ENCODE measurements at regions not wholly inside any gene's neighbourhood (a gene's known extent, or its start where the extent isn't known, plus 50 kb on each side); places are given as distances from the start of the nearest gene placed in this dataset.

DNA sequence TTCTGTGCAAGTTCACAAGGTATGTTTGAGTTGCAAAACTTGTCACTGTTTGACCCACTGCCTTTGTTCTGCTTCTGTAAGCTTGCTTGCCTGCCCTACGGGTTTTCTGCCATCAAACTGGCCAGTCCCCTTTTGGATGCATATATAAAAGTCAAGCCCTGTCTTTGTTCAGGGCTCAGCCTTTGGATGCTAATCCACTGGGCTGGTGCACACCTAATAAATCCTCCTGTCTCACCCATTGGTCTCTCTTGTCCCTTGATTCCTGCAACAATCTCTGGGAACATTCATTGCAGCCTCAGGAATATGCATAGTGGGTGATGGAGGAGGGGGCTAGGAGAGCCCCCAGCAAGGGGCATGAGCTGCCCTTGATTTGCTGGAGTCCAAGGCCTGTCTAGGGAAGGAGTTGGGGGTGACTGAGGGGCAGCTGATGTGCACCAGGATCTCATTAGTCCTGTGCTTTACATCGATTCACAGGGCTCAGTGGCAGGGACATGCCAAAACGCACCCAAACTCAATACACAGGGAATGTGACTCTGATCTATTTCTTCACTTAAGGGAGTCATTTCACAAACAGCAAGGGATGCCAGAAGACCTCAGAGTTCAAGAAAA lies 225.4 kb upstream of the NLRP1 start:
- TF ChIP-seq, protein P1, sequence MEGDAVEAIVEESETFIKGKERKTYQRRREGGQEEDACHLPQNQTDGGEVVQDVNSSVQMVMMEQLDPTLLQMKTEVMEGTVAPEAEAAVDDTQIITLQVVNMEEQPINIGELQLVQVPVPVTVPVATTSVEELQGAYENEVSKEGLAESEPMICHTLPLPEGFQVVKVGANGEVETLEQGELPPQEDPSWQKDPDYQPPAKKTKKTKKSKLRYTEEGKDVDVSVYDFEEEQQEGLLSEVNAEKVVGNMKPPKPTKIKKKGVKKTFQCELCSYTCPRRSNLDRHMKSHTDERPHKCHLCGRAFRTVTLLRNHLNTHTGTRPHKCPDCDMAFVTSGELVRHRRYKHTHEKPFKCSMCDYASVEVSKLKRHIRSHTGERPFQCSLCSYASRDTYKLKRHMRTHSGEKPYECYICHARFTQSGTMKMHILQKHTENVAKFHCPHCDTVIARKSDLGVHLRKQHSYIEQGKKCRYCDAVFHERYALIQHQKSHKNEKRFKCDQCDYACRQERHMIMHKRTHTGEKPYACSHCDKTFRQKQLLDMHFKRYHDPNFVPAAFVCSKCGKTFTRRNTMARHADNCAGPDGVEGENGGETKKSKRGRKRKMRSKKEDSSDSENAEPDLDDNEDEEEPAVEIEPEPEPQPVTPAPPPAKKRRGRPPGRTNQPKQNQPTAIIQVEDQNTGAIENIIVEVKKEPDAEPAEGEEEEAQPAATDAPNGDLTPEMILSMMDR (conservative IDR thresholded peaks at IDR 0.05), result no peak
- no peak overlapping the region for H3K27ac ChIP-seq

DNA sequence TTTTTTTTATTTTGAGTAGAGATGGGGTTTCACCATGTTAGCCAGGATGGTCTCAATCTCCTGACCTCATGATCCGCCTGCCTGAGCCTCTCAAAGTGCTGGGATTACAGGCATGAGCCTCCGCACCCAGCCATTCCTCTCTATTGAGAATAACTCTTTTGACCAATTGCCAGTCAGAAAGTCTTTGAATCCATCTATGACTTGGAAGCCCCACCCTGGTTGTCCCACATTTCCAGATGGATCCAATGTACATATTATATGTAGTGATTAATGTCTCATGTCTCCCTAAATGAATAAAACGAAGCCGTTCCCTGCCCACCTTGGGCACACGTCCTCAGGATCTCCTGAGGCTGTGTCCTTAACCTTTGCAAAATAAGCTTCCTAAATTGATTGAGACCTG lies 228.3 kb upstream of the NLRP1 start:
- TF ChIP-seq, protein P1 (conservative IDR thresholded peaks at IDR 0.05), result no peak
- no peak overlapping the region for H3K27ac ChIP-seq

DNA sequence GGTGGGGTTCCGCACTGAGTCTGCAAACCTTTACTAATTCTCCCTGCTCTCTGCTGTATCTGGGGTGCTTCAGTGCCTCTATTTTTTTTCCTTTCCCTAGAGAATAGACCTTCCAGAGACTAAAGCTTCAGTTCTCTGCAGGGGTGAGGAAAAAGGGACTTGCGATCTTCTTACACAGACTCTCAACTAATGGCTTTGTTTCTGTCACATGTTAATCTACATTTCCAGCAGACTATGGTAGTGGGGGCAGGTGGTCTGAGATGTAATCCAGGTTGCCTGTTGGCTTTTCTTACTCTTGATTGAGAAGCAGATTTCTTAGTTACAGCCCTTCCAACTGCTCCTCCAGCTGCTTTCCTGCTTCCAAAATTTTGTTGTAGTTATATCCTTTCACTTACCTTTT lies 229.0 kb upstream of the NLRP1 start:
- no peak overlapping the region for H3K27ac ChIP-seq
- TF ChIP-seq, protein P1 (conservative IDR thresholded peaks at IDR 0.05), result no peak

DNA sequence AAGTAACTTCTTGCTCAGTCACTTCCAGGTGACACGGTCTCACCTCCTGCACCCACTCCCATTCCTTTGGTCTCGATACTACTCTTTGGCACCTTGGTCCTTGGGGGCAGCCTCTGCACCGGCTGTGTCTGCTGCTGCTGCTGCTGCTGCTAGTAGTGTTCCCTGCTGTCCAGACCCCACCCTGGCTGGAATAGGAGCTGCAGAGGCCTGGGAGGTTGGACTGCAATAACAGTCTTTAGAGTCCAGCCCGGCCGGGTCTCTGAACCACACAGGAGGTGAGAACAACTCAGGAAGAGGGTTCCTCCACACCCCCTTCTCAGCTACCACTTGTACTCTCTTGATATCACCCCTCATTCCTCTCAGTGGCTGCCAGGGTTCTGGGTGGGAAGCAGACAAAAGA lies 231.1 kb upstream of the NLRP1 start:
- TF ChIP-seq, protein P1 (conservative IDR thresholded peaks at IDR 0.05), result no peak

DNA sequence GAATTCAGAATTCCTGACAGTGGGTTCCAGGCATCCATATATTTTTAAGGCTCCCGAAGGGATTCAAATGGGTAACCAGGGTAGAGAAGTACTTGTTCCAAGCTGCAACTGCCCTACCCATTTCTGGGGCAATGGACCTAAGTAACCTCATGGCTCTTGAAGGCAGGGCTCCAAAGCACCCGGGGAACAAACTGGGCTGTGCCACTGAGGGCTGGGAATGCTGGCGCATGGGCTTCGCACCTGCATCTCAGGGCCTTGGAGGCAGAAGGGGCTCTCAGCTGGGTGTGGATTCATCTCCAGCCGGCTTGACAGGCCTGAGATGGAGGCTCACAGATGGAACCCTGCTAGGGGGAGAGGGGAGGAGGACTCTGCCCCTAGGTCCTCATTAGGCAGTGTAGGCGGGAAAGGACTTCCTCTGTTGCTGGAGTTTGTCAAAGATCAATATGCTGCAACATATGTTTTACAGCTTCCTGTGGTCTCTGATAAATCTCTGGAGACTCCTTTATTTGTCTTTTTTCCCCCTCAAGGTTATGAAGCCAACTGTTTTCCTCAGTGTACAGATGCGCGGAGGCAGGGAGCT lies 232.3 kb upstream of the NLRP1 start:
- no peak overlapping the region for H3K27ac ChIP-seq
- TF ChIP-seq, protein P1 (conservative IDR thresholded peaks at IDR 0.05), result no peak

More for the DNA sequence above, 231.1 kb upstream of the NLRP1 start:
- no peak overlapping the region for H3K27ac ChIP-seq

DNA sequence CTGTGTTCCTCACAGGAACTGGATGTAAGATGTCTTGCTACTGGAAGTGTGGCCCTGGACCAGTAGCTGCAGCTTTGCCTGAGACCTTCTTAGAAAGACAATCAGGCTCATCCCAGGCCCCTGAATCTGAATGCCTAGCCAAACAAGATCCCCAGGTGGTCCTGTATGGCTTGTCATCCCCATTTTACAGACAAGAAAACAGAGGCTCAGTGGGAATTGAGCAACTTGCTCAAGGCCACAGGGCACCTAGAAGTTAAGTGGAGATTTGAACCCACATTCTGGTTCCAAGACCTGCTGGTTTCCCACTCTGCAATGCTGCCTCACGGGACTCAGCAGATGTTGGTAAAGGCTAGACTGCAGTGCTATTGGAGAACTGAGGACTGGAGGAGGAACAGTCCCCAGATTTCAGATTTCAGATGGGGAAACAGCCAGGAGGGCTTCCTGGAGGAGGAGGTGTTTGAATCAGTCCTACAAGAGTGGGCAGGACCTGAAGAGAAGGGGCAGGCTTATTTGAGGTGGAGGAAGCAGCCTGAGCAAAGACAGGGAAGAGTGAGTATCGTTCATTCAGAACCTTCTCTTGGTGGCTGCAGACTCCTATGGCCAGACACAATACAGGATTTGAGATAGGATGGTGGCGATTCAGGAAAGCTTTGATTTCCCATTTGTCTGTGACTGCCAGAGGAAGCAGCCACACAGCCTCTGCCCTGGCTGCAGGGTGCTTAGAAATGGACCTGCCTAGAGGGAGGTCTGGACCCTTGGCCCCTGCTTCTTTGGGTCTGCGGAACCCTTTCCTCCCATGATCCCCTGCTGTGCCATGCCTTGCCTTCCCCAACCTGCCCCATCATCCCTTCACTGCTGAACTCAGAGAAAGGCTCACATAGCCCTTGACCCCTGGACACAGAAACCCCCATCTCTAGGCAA lies 233.4 kb upstream of the NLRP1 start:
- TF ChIP-seq, protein P1 (conservative IDR thresholded peaks at IDR 0.05), result no peak
- H3K27ac ChIP-seq, result no peak overlapping the region

DNA sequence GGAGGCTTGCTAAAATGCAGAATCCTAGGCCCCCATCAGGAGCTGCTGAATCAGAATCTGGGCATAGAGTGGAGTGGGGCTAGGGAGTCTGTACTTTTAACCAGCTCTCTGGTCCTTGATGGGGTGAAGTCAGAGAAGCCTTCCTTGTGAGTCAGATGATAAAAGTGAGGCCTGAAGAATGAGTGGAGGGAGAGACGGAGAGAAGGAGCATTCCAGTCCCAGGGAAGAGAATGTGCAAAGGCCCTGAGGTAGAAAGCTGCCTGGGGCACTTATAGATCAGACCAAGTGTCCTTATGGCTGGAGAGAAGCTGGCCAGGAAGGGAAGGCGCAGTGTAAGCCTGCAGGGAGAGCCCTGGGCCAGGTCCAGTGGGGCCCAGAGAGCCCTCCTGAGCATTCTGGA lies 235.1 kb upstream of the NLRP1 start:
- no peak overlapping the region for H3K27ac ChIP-seq
- TF ChIP-seq, protein P1 (conservative IDR thresholded peaks at IDR 0.05), result no peak
